ENCODE measurements at regions not wholly inside any gene's neighbourhood (a gene's known extent, or its start where the extent isn't known, plus 50 kb on each side); places are given as distances from the start of the nearest gene placed in this dataset.

DNA sequence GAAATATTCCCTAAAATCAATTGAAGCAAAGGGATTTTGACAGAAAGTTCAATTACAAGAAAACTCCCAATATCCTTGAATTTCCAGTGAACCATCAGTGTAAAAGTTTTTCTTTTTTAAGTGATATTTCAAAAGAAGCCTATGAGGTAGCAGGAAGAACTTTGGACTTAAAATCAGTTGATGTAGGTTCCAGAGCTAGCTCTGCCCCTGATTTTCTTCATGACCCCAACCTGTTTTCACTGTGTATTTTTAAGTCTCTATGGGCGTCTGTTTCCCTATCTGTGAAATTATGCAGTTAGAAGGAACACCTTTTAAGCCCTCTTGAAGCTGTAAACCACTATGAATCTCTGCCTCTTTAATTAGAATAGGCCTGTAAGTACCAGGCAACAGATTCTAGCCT lies 66.2 kb upstream of the SLC1A1 start:
- no peak for DNase-seq (ENCODE audit: low read depth, low spot score)
- no peak for TF ChIP-seq CTCF (conservative IDR thresholded peaks at IDR 0.05)
- Mint-ChIP-seq H3K27ac (ENCODE audit: unreplicated experiment) (no peak overlapping the region), H3K4me3 (no peak overlapping the region), H3K9me3 (no peaks in the 10 kb centered on the region), H3K4me1 (no peaks in the 10 kb centered on the region), H3K36me3 (ENCODE audit: low read depth) (no peaks in the 10 kb centered on the region), H3K27me3 (ENCODE audit: low read depth) (no peaks in the 10 kb centered on the region)

DNA sequence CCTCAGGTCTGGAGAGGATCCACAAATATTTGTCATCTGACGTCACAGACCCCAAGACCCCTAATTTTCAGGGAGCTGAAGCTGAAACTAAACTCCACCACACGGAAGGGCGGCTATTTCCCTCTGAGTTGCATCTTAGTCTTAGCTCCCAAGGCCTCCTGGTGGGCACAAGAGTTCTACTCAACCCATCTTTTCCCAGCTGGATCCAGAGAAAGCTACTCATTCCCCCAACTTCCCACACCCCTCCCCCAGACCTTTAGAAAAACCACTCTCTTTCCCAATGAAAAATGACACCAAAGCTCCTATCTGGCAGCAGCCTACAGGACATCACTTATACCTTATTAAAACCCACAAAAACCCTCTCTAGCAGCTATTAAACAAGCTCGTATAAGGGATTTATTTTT lies 67.1 kb upstream of the SLC1A1 start:
- Mint-ChIP-seq H3K4me1 (no peaks in the 10 kb centered on the region), H3K36me3 (ENCODE audit: low read depth) (no peaks in the 10 kb centered on the region), H3K27ac (ENCODE audit: unreplicated experiment) (no peak overlapping the region), H3K27me3 (ENCODE audit: low read depth) (no peaks in the 10 kb centered on the region), H3K9me3 (no peaks in the 10 kb centered on the region), H3K4me3 (no peak overlapping the region)
- no peak for DNase-seq (ENCODE audit: low read depth, low spot score)
- no peak for TF ChIP-seq CTCF (conservative IDR thresholded peaks at IDR 0.05)

DNA sequence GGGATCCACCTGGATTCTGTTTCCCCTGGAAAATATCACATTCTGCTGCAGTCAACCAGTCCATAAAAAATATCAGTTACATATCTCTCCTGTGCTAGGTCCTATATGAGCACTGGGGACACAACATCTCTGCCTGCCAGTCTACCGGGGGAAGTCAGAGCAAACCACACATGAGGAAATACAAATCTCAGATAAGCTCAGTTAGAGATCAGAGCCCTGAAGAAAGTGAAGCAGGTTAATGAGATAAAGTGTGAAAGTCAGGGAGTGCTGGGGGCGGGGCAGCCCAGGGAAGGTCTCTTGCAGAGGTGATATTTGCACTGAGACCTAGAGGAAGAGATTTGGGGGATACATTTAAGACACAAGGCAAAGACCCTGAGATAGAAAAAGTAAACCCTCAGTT lies 67.8 kb upstream of the SLC1A1 start:
- Mint-ChIP-seq H3K4me1 (no peaks in the 10 kb centered on the region), H3K36me3 (ENCODE audit: low read depth) (no peaks in the 10 kb centered on the region), H3K27ac (ENCODE audit: unreplicated experiment) (no peak overlapping the region), H3K4me3 (no peak overlapping the region), H3K27me3 (ENCODE audit: low read depth) (no peaks in the 10 kb centered on the region), H3K9me3 (no peaks in the 10 kb centered on the region)
- DNase-seq (ENCODE audit: low read depth, low spot score) = no peak
- no peak for TF ChIP-seq CTCF (conservative IDR thresholded peaks at IDR 0.05)

GRCh38 chr9:4421847-4422246 lies 68.4 kb upstream of the SLC1A1 start:
- no peaks in the 10 kb centered on the region for H3K9me3 Mint-ChIP-seq
- no peak for DNase-seq (ENCODE audit: low read depth, low spot score)
- no peak overlapping the region for H3K27ac Mint-ChIP-seq (ENCODE audit: unreplicated experiment)
- H3K27me3 Mint-ChIP-seq (ENCODE audit: low read depth) = no peaks in the 10 kb centered on the region
- no peaks in the 10 kb centered on the region for H3K4me1 Mint-ChIP-seq
- TF ChIP-seq CTCF (conservative IDR thresholded peaks at IDR 0.05) = no peak
- H3K36me3 Mint-ChIP-seq (ENCODE audit: low read depth) = no peaks in the 10 kb centered on the region
- H3K4me3 Mint-ChIP-seq = no peak overlapping the region

DNA sequence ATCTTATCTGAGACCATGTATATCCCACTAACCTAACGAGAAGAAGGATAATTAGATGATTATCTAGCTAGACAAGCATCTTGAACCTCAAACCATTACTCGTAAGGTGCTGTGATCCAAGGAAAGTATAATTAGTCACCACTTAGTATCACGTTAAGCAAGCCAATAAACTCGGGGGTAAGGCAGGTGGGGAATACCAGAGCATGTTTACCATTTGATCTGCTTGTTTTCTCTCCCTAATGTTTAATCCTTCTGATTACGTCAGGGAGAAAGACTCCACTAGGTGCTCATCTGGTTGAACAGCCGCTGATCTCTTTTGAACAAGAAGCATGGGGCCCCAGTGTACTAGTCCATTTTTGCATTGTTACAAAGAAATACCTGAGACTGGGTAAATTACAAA lies 69.9 kb upstream of the SLC1A1 start:
- H3K27me3 Mint-ChIP-seq (ENCODE audit: low read depth) = no peaks in the 10 kb centered on the region

More for the DNA sequence above, 69.9 kb upstream of the SLC1A1 start:
- no peaks in the 10 kb centered on the region for H3K36me3 Mint-ChIP-seq (ENCODE audit: low read depth)
- no peaks in the 10 kb centered on the region for H3K9me3 Mint-ChIP-seq
- no peak for DNase-seq (ENCODE audit: low read depth, low spot score)
- no peak overlapping the region for H3K4me3 Mint-ChIP-seq
- H3K4me1 Mint-ChIP-seq = no peaks in the 10 kb centered on the region
- no peak overlapping the region for H3K27ac Mint-ChIP-seq (ENCODE audit: unreplicated experiment)
- TF ChIP-seq CTCF (conservative IDR thresholded peaks at IDR 0.05) = no peak
